NCI-H2107 (cell line): ENCODE measurements at regions not wholly inside any gene's neighbourhood (a gene's known extent, or its start where the extent isn't known, plus 50 kb on each side); places are given as distances from the start of the nearest gene placed in this dataset.

ENCODE experiments used
- DNase-seq: peaks from one replicate; lab custom pipeline; 2025; lab: John Stamatoyannopoulos, UW

DNA sequence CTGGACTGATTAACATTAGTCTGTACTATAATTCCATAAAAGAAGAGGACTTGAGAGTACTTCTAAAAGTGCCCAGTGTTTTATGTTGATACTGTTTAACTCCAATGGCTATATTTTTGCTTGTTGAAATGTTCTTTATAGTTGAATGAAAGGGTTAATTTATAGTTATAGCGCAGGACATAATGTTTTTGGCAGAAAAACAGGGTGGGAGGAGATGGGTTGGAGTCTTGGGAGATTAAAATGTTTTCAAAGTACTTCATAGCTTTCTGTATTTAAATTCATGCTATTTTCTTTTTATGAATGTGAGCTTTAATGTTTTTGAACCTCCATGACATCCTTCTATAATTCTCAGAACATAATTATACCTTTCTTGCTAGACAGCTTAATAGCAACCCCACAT is 108.2 kb downstream of the CNTN3 start:
- no peak for DNase-seq

DNA sequence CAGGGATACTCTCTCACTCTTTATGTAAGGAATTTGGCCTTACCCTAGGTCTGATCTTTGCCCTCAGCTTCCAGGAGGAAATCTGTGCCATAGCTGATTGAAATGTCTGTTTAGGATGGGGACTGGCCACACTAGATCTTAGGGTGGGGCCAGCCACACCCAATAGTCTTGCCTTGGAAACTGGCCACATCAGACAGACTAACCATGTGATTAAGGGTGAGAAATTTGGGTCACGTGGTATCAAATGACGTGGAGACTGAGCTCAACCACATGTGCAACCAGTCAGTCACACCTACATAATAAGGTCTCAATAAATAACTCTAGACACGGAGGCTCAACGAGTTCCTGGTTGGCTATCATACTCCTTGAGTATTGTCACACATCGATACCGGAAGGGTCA is 113.5 kb downstream of the CNTN3 start:
- DNase-seq: no peak

DNA sequence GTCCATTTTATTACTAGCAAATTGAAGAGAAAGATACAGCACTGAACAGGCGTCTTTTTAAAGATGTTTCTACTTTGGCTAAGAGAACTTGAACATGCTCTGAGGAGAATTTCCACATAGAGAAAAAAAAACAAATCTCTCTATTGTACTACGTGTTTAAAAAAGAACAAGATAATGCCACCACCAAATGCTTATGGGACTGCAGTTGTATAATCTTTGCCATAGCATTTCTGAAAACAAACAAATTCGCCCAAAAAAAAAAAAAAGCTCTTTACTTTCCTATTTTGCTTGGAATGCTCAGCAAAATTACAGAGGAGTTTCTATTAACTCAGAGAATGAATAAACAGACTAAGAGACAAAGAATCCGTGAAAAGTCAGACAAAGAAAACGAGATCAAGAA is 114.2 kb downstream of the CNTN3 start:
- DNase-seq: no peak

DNA sequence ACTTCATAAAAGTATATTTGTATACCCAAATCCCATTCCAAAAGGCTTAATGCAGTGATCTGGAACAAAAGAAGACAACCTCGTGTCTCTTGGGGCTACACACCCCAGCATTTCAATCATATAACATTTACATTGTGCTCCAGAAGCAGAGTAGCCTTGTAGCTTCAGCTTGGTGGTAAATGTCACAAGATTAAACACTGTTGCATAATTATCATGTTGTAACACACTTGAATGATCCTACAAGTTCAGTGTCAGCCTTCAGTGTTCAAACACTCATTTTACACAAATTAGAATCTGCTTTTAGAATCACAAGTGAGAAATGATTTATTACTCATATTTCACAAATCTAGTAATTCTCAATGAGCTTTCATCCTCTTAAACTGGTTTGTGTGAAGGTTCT is 122.6 kb downstream of the CNTN3 start:
- no peak for DNase-seq

DNA sequence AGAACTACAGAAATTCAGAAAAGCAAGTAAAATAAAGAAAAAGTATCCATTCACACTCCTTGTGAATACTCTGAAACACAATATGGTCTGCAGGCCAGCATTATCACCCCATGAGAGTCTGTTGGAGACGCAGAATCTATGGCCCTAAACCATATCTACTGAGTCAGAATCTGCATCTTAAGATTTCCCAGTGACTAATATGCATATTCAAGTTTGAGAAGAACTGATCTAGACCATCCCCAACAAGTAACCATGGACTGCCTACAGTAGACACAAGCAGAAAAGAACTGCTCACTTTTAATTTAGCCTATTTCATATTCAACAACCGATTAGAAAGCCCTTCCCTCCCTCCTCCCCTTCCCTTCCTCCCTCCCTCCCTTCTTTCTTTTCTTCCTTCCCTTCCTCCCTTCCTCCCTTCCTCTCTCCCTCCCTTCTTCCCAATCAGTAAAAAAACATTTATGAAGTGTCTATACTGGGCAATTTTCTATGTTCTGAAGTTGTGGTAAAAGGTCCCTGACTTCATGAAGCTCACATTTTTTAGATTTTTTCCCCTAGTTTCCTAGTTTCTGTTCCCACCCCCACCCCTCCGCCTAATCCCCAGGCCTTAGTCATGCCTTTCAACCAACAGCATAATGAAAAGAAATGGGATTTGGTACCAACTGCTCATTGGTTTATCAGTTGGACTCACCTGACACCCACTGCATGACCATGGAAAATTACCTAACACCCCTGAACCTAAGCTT is 125.2 kb downstream of the CNTN3 start:
- no peak for DNase-seq

DNA sequence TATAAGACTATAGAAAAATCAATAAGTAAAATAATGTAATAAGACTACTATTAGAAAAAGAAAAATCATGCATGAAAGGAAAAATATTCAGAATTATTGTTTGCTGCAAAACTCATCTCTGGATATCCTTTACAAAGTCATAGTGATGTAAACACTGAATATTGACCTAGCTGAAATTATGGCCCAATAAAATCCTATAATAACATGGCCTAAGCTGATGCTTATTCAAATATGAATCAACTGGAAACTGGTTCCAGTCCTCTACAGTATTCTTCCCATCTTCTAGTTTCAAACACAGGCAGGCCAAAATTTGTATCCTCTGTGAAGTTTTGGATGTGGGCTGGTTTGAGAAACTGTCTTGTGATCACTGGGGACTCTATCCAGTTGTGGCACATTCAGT is 134.5 kb downstream of the CNTN3 start:
- DNase-seq: no peak

DNA sequence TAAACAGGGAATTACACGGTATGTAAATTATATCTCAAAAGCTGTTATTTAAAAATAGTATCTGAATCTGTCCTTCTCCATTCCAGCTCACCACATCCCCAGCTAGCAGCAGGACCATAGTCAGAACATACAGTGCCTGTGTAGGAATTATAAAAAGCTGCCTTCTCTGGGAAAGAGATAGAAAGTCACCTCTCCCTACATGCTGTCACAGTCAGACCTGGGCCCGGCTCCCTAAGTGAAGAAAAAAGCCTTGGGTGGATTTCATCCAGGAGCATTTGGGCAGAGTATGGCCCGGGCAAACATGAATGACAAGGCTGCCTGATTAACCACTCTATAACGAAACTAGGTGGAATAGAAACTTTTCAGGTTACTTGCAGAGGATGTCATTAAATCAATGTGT is 144.1 kb downstream of the CNTN3 start:
- DNase-seq: no peak

DNA sequence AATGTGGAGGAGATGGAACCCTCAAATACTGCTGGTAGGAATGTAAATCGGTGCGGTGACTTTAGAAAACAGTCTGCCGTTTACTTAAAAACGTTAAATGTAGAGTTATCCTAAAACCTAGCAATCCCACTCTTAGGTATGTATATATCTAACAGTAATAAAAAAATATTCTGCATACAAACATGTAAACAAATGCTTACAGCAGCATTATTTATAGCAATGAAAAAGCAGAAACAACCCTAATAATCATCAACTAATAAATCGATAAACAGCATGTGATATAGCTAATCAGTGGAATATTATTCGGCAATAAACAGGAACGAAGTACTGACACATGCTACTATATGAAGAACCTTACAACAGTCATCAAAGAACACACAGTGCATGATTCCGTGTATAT is 144.7 kb downstream of the CNTN3 start:
- DNase-seq: no peak

DNA sequence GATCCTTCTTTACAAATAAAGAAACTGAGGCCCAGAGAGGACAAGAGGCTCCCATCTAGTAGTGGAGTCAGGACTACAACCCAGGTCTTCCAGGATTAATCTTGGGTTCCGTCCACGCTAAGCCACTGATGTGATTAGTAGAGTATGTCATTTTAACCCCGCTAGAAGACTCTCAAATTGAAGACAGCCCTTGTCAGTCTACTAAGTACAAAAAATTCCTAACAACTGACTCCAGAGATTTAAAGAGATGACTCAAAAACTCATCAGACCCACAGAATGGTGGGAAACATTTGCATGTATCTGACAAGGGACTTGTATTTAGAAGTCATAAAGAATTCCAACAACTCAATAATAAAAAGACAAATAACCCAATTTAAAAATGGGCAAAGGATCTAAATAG is 145.3 kb downstream of the CNTN3 start:
- no peak for DNase-seq

DNA sequence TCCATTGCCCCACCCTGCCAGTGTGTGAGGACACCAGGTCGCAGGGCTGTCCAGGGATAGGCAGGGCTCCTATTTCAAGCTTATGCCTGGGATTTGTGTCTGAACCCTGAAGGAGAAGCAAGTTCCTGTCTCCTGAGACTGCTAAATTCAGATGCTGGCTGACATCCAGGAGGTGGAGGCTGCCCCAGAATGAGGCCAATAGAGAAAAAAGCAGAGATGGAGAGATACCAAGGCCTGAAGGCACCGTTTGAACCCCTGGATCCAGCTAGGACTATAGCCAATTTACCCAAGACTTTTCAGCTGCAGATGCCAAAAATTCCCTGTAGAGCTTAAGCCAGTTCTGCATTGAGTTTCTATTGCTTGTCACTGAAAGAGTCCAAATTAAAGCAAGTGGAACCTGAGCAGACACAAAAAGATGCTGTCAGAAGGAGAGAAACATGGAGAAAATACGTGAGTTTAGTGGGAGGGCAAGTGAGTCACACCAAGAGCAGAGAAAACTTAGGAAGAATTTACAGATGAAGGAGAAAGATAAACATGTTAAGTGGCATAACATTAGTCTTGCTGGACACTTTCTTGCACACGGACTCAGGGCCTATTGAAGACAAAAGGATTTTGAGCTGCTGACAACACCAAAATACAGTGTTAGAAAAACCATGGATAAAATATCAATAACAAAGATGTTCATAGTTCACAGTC is 148.6 kb downstream of the CNTN3 start:
- no peak for DNase-seq

DNA sequence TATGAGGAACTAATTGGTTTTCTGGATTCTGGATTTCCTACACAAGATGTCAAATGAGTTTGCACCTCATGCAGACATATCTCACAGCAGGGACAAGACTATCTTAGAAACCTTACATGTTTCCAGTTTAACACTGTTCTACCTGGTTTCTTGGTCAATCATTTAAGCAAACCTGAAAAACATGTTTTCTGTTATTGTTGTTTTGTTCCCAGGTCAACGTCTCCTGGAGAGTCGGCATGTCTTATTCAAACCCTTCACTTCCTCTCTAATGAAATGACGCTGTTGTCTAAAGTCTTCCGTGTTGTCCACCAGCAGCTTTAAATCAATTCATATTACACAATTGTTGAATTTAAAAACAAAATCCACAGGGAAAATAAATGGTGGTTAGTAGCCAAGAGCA is 150.9 kb downstream of the CNTN3 start:
- DNase-seq: no peak

DNA sequence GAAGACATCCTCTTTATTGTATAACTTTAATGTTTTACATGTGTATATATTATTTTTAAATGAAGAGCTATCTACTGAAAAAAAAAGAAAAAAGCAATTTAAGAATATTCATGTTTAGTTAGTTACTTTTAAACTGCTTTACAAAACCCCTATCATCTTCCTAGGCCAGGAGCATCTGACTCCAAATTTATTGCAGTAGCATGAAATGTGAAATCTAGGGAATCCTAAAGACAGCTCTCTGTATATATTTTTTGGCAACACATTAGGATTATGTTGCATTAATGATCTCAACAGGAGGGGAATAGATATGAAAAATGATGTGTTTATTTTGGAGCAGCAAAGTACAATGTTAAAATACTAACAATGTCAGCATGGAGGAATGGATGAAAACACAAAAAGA is 158.3 kb downstream of the CNTN3 start:
- no peak for DNase-seq

DNA sequence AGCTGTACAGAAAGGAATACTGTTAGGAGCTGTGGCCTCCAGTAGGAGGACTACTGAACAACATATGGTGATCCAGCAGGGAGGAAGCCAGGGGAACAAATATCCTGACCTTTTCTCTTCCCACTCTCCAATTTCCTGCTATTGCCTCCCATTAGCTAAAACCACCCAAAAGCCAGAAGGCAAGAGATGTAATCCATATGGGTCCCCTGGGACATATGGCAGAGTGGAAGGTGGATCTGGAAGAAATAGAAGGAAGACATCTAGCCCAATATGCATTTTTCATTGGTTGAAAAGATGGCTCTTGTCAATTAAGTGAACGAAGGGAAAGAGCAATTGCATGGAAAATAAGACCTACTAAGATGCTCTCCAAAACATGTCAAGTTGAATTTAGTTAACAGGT is 167.2 kb downstream of the CNTN3 start:
- DNase-seq: no peak

DNA sequence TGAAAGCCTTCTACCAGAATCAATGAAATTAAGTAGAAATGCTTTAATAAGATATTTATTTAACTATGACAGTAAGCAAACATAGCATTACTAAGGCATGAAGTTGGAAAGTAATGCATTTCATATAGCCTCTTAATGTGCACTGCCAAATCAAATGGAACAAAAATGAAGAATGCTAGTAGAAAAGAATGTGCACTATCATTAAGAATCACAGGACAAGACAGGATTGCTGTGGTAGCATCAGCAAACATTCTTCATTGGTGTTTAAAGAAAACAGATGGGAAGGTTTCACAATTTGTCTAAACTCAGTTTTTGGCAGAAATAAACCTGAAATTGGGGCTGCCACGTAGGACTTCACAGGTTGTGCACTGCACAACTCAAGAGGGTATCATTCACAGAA is 168.9 kb downstream of the CNTN3 start:
- no peak for DNase-seq

DNA sequence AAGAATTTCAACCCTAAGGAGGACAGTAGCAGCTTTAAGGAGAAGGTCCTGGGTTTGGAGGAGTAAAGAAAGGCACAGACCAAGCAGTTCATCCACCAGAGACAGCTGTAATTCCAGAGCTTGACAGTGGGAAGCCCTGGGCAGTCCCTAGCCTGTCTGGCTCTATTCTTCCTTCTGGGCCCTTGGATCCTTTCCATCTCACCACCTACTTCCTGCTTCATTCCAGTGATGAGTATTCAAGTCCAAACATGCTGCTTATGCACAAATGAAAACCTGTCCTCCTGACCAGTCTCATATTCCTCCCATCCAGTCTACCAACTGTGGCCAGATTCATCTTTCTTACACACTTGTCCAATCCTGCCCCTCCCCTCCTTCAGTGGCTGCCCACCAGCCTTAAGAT is 171.4 kb downstream of the CNTN3 start:
- DNase-seq: no peak

DNA sequence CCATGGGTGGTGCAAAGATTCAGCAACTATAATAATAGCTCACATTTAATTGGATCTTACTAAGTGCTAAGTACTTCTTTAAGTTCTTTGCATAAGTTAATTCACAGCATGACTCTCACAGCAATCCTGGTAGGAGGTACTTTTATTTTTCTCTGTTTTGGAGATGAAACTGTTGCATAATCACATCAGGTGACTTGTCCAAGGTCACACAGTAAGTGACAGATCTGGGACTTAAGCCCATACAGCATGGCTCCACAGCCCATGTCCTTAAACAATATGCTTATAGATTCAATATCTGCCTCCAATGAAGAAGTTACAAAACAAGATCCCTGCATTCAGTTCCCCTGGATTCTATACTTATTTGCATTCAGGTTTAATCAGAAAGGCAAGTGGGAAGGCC is 171.8 kb downstream of the CNTN3 start:
- no peak for DNase-seq

DNA sequence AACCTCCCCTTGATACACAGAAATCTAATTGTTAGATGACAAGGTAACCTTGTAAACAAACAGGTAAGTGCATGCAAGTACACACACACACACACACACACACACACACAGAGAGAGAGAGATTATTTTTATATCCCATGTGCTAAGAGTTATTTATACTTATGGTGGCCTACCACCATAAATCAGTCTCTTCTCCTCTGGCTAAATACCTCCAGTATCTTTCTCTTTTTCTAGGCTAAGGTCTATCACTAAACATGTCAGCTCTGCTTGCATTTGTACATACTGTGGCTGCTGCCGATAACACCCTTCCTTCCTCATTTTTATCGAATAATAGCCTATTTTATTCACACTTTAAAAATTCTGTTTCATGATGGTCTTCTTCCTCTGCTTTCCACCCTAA is 172.4 kb downstream of the CNTN3 start:
- DNase-seq: no peak

DNA sequence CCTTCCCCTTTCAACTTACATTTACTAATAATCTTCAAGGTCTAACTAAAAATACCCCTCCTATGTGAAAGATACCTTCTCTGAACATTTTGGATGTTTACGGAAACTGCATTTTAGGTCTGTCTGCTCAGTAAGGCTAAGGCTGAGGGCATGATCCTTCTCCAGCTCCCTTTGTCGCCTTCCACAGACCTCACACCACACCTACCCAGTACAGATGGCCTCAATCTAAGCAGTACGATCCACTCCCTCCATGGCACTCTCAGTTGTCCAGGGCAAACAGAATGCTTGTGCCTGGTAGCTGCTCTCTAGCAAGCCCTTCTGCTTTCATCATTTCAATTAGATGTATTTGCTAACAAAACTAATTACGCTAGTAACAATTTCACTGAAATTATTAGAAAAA is 178.3 kb downstream of the CNTN3 start:
- DNase-seq: no peak

DNA sequence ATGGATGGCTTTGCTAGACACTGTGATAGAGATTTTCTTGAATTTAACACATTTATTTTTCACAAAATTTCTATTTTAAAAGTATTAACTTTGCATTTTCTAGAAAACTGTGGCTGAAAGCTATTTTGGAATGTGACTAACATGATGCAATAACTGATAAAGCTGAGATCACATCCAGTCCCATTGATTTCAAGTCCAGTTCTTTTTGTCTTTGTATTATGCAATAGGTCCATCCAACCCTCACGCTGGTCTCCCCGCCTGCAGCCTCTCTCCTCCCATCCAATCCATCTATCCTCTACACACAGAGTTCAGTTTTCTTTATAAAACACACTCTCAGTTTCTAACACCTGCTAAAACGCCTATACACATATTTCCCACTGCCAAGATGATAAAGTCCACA is 178.8 kb downstream of the CNTN3 start:
- DNase-seq: no peak

DNA sequence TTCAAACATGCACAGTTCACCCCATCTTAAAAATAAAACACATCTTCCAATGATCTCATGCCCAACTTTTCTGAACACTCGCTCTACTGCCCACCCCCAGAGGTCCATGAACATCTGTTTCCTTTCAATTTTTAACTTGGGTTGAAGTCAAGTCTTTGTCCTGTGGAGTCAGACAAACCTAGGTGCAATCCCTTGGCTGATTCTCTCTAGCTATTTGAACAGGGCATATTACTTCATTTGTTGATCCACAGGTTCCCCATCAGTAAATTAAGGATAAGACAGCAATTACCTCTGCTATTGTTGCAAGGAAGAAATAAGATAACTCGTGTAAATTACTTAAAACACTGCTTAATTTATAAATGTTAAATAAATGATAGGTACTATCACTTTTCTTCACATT is 180.1 kb downstream of the CNTN3 start:
- no peak for DNase-seq

DNA sequence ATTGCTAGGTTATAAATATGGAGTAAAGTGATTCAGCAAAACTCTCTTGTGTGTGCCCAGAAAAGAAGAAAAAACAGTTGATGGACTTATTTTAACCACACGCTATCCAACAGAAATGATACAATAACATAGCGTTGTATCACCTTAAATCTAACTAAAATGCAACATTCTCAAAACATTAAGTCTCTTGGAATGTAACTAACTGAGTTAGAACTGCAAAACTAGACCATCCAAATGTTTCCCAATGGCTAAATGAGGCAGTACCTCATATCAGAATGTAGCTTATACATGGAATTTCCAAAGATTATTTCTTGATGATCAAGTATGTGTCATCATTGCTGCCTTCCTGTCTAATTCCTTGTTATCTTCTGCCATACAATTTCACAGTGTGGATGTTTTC is 187.9 kb downstream of the CNTN3 start:
- no peak for DNase-seq

DNA sequence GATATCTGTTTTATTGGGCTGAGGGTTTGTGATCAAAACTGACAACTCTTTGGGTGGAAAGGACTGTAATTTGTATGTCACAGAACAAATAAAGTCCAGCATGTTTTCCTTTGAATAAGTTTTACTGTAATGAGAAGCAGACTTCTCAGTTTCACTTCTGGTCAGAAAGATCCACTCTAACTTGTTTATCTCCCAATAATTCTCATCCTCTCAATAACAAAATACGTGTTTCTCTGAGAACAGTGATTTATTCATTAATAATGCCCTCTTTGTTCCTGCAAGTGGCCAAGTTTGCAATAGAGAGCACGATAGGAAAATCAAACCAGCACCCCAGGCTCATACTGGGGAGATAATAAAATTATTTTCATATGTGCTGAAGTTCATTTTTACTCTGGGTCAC is 190.6 kb downstream of the CNTN3 start:
- DNase-seq: no peak

DNA sequence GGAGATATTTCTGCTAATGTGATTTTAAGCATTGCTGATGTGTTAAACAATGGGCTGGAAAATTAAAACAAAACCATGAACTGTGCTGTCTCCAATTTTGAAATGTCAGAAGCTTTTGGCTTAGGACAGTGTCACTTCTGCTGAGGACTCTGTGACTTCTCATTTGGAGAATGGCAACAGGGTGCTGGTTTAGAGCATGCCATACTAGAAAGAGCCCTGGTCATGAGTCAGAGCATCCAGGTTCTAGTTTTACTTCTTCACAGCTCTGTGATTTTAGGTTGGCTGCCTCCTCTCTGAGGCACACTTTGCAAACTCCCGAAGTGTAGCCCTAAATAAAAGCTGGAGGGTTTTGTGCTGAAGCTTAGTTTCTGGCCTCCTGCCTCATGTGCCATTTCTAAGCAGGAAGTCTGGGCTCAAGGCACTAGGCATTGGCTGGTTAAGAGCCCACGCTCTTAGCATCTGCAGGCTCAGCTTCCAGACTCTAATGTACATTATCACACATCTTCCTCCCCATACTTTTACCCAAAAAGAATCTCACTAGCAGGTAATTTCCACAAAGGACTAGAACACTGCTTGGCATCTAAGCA is 193.8 kb downstream of the CNTN3 start:
- DNase-seq: no peak

DNA sequence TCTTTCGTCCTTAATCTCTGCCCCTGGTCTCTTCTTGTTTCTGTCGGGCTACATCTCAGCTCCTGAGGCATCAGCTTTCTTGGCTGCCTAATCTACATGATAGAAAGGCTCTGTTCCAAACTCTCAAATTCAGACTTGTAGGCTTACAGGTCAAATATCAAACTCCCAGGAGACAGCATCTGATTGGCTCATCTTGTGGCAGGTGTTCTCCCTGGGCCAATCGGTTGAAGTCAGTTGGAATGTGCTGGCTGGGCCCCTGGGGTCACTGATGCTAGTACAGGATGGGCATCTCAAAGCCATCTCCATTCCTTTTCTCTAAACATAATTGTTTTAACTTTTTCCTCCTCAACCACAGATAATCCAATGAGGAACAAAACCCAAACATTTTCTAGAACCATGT is 198.7 kb downstream of the CNTN3 start:
- DNase-seq: no peak
